ENCODE measurements at regions not wholly inside any gene's neighbourhood (a gene's known extent, or its start where the extent isn't known, plus 50 kb on each side); places are given as distances from the start of the nearest gene placed in this dataset.

GRCh38 chr6:4340544-4340943 lies 205.2 kb upstream of the ECI2 start:
- H3K4ac ChIP-seq (ENCODE audit: low read length), result no peak overlapping the region
- H4K91ac ChIP-seq (ENCODE audit: low read depth, low read length, poor library complexity), result no peak overlapping the region
- no CpG with 5 or more reads among the region's 7 CpGs for WGBS, 2 donors (ENCODE audit: extremely low coverage in 2 of 2, insufficient read length in 2 of 2, insufficient replicate concordance in 1 of 2)

GRCh38 chr6:4338884-4339283 lies 203.5 kb upstream of the ECI2 start:
- no CpG with 5 or more reads among the region's 3 CpGs for WGBS, 2 donors (ENCODE audit: extremely low coverage in 2 of 2, insufficient read length in 2 of 2, insufficient replicate concordance in 1 of 2)
- Histone ChIP-seq H2BK12ac (ENCODE audit: low read length) (no peak overlapping the region), H3K36me3 (replicated peaks in 1 of 2; ENCODE audit: control insufficient read depth in 2 of 2, insufficient read depth in 2 of 2, low read length in 2 of 2) (no peaks in the 10 kb centered on the region), H4K91ac (ENCODE audit: low read depth, low read length, poor library complexity) (no peak overlapping the region), H3K4me3 (ENCODE audit: low read length in 2 of 2) (no peak overlapping the region), H3K18ac (ENCODE audit: low read length) (no peak overlapping the region), H3K4me2 (ENCODE audit: insufficient read depth, low read length, poor library complexity, severe bottlenecking) (no peak overlapping the region), H2AFZ (ENCODE audit: low read length) (no peak overlapping the region), H3K23ac (ENCODE audit: low read depth, low read length, poor library complexity) (no peak overlapping the region), H3K27ac (replicated peaks; ENCODE audit: low read length) (no peak overlapping the region), H2AK5ac (ENCODE audit: low read depth, low read length) (no peak overlapping the region), H3K4me1 (ENCODE audit: control insufficient read depth in 2 of 2, insufficient read depth in 1 of 2, low read depth in 1 of 2, low read length in 2 of 2) (no peaks in the 10 kb centered on the region), H2BK5ac (ENCODE audit: low read length) (no peak overlapping the region), H3K79me1 (ENCODE audit: low read depth, low read length) (no peaks in the 10 kb centered on the region), H3K27me3 (ENCODE audit: control insufficient read depth in 3 of 3, insufficient read depth in 3 of 3, low read depth in 1 of 3, low read length in 3 of 3) (no peaks in the 10 kb centered on the region), H3K14ac (ENCODE audit: low read length) (no peak overlapping the region), H3K4ac (ENCODE audit: low read length) (no peak overlapping the region), H3K9me3 (replicated peaks in 1 of 2; ENCODE audit: control insufficient read depth in 2 of 2, insufficient read depth in 1 of 2, low read depth in 1 of 2, low read length in 2 of 2) (no peaks in the 10 kb centered on the region), H2BK120ac (ENCODE audit: low read depth, low read length) (no peak overlapping the region), H4K8ac (ENCODE audit: low read depth, low read length) (no peak overlapping the region), H3K9ac (ENCODE audit: low read depth, low read length, poor library complexity) (no peak overlapping the region), H2BK15ac (ENCODE audit: low read length) (no peak overlapping the region)
- DNase-seq (ENCODE audit: low spot score), result no peak

More at GRCh38 chr6:4340544-4340943, 205.2 kb upstream of the ECI2 start:
- H3K27ac ChIP-seq (replicated peaks; ENCODE audit: low read length), result no peak overlapping the region
- H2BK12ac ChIP-seq (ENCODE audit: low read length), result no peak overlapping the region
- H3K27me3 ChIP-seq (ENCODE audit: control insufficient read depth in 3 of 3, insufficient read depth in 3 of 3, low read depth in 1 of 3, low read length in 3 of 3), result no peaks in the 10 kb centered on the region
- no peaks in the 10 kb centered on the region for H3K79me1 ChIP-seq (ENCODE audit: low read depth, low read length)
- H3K14ac ChIP-seq (ENCODE audit: low read length), result no peak overlapping the region
- H2BK120ac ChIP-seq (ENCODE audit: low read depth, low read length), result no peak overlapping the region
- no peaks in the 10 kb centered on the region for H3K4me1 ChIP-seq (ENCODE audit: control insufficient read depth in 2 of 2, insufficient read depth in 1 of 2, low read depth in 1 of 2, low read length in 2 of 2)
- H2BK5ac ChIP-seq (ENCODE audit: low read length), result no peak overlapping the region
- no peaks in the 10 kb centered on the region for H3K36me3 ChIP-seq (replicated peaks in 1 of 2; ENCODE audit: control insufficient read depth in 2 of 2, insufficient read depth in 2 of 2, low read length in 2 of 2)
- no peak for DNase-seq (ENCODE audit: low spot score)
- no peak overlapping the region for H3K18ac ChIP-seq (ENCODE audit: low read length)
- no peak overlapping the region for H3K4me2 ChIP-seq (ENCODE audit: insufficient read depth, low read length, poor library complexity, severe bottlenecking)
- H3K4me3 ChIP-seq (ENCODE audit: low read length in 2 of 2), result no peak overlapping the region
- H2AK5ac ChIP-seq (ENCODE audit: low read depth, low read length), result no peak overlapping the region
- no peak overlapping the region for H2AFZ ChIP-seq (ENCODE audit: low read length)
- H3K9ac ChIP-seq (ENCODE audit: low read depth, low read length, poor library complexity), result no peak overlapping the region
- no peaks in the 10 kb centered on the region for H3K9me3 ChIP-seq (replicated peaks in 1 of 2; ENCODE audit: control insufficient read depth in 2 of 2, insufficient read depth in 1 of 2, low read depth in 1 of 2, low read length in 2 of 2)
- no peak overlapping the region for H3K23ac ChIP-seq (ENCODE audit: low read depth, low read length, poor library complexity)
- H4K8ac ChIP-seq (ENCODE audit: low read depth, low read length), result no peak overlapping the region
- H2BK15ac ChIP-seq (ENCODE audit: low read length), result no peak overlapping the region

- no peak overlapping the region for H3K4me3 ChIP-seq (ENCODE audit: low read length in 2 of 2)
- H2AK5ac ChIP-seq (ENCODE audit: low read depth, low read length), result no peak overlapping the region
- H3K27ac ChIP-seq (replicated peaks; ENCODE audit: low read length), result no peak overlapping the region
- H2BK15ac ChIP-seq (ENCODE audit: low read length), result no peak overlapping the region
- H3K79me1 ChIP-seq (ENCODE audit: low read depth, low read length), result no peaks in the 10 kb centered on the region
- no peaks in the 10 kb centered on the region for H3K4me1 ChIP-seq (ENCODE audit: control insufficient read depth in 2 of 2, insufficient read depth in 1 of 2, low read depth in 1 of 2, low read length in 2 of 2)
- H3K36me3 ChIP-seq (replicated peaks in 1 of 2; ENCODE audit: control insufficient read depth in 2 of 2, insufficient read depth in 2 of 2, low read length in 2 of 2), result no peaks in the 10 kb centered on the region
- no peak overlapping the region for H3K4ac ChIP-seq (ENCODE audit: low read length)
- no peak overlapping the region for H3K9ac ChIP-seq (ENCODE audit: low read depth, low read length, poor library complexity)
- no peak overlapping the region for H3K23ac ChIP-seq (ENCODE audit: low read depth, low read length, poor library complexity)
- no peaks in the 10 kb centered on the region for H3K9me3 ChIP-seq (replicated peaks in 1 of 2; ENCODE audit: control insufficient read depth in 2 of 2, insufficient read depth in 1 of 2, low read depth in 1 of 2, low read length in 2 of 2)
- no peaks in the 10 kb centered on the region for H3K27me3 ChIP-seq (ENCODE audit: control insufficient read depth in 3 of 3, insufficient read depth in 3 of 3, low read depth in 1 of 3, low read length in 3 of 3)
- H4K91ac ChIP-seq (ENCODE audit: low read depth, low read length, poor library complexity), result no peak overlapping the region
- H3K18ac ChIP-seq (ENCODE audit: low read length), result no peak overlapping the region
- no peak overlapping the region for H3K4me2 ChIP-seq (ENCODE audit: insufficient read depth, low read length, poor library complexity, severe bottlenecking)
- no peak overlapping the region for H2BK5ac ChIP-seq (ENCODE audit: low read length)
- H4K8ac ChIP-seq (ENCODE audit: low read depth, low read length), result no peak overlapping the region
- no peak overlapping the region for H2BK12ac ChIP-seq (ENCODE audit: low read length)
- no CpG with 5 or more reads among the region's 8 CpGs for WGBS, 2 donors (ENCODE audit: extremely low coverage in 2 of 2, insufficient read length in 2 of 2, insufficient replicate concordance in 1 of 2)
- no peak for DNase-seq (ENCODE audit: low spot score)
- H2BK120ac ChIP-seq (ENCODE audit: low read depth, low read length), result no peak overlapping the region
- H3K14ac ChIP-seq (ENCODE audit: low read length), result no peak overlapping the region
- no peak overlapping the region for H2AFZ ChIP-seq (ENCODE audit: low read length)
Measured at GRCh38 chr6:4336778-4337442, 201.5 kb upstream of the ECI2 start.

DNA sequence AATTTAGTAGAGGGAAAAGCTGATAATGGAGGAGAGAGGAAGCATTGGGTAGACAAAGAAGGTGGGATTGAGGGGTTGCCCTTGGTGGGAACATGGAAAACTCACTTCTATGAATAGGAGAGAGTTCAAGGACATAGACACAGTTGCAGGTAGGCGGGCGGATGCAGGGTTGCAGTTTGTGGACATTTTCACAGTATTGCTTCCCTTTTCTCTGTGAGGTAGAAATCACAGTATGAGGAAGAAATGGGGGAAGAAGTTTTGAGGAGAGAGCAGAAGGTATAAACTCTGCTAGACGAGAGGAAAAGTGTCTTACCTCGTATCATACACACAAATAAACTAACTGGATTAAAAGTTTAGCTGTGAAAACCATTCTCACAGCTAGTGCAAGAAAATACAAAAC lies 200.7 kb upstream of the ECI2 start:
- Histone ChIP-seq H3K4me3 (ENCODE audit: low read length in 2 of 2) (no peak overlapping the region), H2AFZ (ENCODE audit: low read length) (no peak overlapping the region), H4K91ac (ENCODE audit: low read depth, low read length, poor library complexity) (no peak overlapping the region), H3K18ac (ENCODE audit: low read length) (no peak overlapping the region), H3K9ac (ENCODE audit: low read depth, low read length, poor library complexity) (no peak overlapping the region), H2BK5ac (ENCODE audit: low read length) (no peak overlapping the region), H4K8ac (ENCODE audit: low read depth, low read length) (no peak overlapping the region), H2BK12ac (ENCODE audit: low read length) (no peak overlapping the region), H2AK5ac (ENCODE audit: low read depth, low read length) (no peak overlapping the region), H3K79me1 (ENCODE audit: low read depth, low read length) (no peaks in the 10 kb centered on the region), H3K4ac (ENCODE audit: low read length) (no peak overlapping the region), H3K27me3 (ENCODE audit: control insufficient read depth in 3 of 3, insufficient read depth in 3 of 3, low read depth in 1 of 3, low read length in 3 of 3) (no peaks in the 10 kb centered on the region), H2BK15ac (ENCODE audit: low read length) (no peak overlapping the region), H2BK120ac (ENCODE audit: low read depth, low read length) (no peak overlapping the region), H3K4me2 (ENCODE audit: insufficient read depth, low read length, poor library complexity, severe bottlenecking) (no peak overlapping the region), H3K23ac (ENCODE audit: low read depth, low read length, poor library complexity) (no peak overlapping the region), H3K27ac (replicated peaks; ENCODE audit: low read length) (no peak overlapping the region), H3K36me3 (replicated peaks in 1 of 2; ENCODE audit: control insufficient read depth in 2 of 2, insufficient read depth in 2 of 2, low read length in 2 of 2) (no peaks in the 10 kb centered on the region), H3K14ac (ENCODE audit: low read length) (no peak overlapping the region), H3K4me1 (ENCODE audit: control insufficient read depth in 2 of 2, insufficient read depth in 1 of 2, low read depth in 1 of 2, low read length in 2 of 2) (no peaks in the 10 kb centered on the region), H3K9me3 (replicated peaks in 1 of 2; ENCODE audit: control insufficient read depth in 2 of 2, insufficient read depth in 1 of 2, low read depth in 1 of 2, low read length in 2 of 2) (no peaks in the 10 kb centered on the region)
- DNase-seq (ENCODE audit: low spot score), result no peak
- WGBS, 2 donors (ENCODE audit: extremely low coverage in 2 of 2, insufficient read length in 2 of 2, insufficient replicate concordance in 1 of 2), result no CpG with 5 or more reads among the region's 4 CpGs

Data from neuronal stem cell (in vitro differentiated cells).